OCI-LY1 (cell line): ENCODE measurements at regions not wholly inside any gene's neighbourhood (a gene's known extent, or its start where the extent isn't known, plus 50 kb on each side); places are given as distances from the start of the nearest gene placed in this dataset.

Experiments used
- CTCF ChIP-seq: fragments of 200-600 bp; sonication (generic), shearing (Covaris generic); IDR thresholded peaks from 2 replicates; pipeline ENCODE4 v1.5.1; 2017; ENCODE audit warnings: mild to moderate bottlenecking, antibody characterized with exemption, low read length, moderate library complexity, mixed read lengths
- EZH2 ChIP-seq: fragments of 200-600 bp; sonication (generic), shearing (Covaris generic); IDR thresholded peaks from 2 replicates; pipeline ENCODE4 v1.8.0; 2017; ENCODE audit warnings: borderline replicate concordance, mixed run types, mild to moderate bottlenecking, antibody characterized with exemption, low read length, moderate library complexity, mixed read lengths

- TF ChIP-seq CTCF = no peak
- no peak for TF ChIP-seq EZH2
These were observed 468.7 kb downstream of the ARHGEF28 start for GRCh38 chr5:74094782-74095108.
